A549 (cell line): ENCODE measurements at regions not wholly inside any gene's neighbourhood (a gene's known extent, or its start where the extent isn't known, plus 50 kb on each side); places are given as distances from the start of the nearest gene placed in this dataset.

Experiments
- ATAC-seq, 2 experiments: fragments of 200-7000 bp in 1 of 2; fragments of >200 bp in 1 of 2; cut with Nextera tagmentation in 1 of 2; cut with Tn5 transposase in 1 of 2; 3 replicates each; pipeline versions ENCODE4 v1.8.0 to v1.9.1; 2018 to 2020; ENCODE audit warnings: mild to moderate bottlenecking in 1 of 2, moderate library complexity in 1 of 2
- CTCF ChIA-PET: fragments of 300-600 bp; sonication (Branson Sonifier 250); formaldehyde crosslinking; extraction: SDS; loops from one replicate; lab custom pipeline; 2021; ENCODE audit warnings: antibody characterized with exemption, inconsistent platforms; lab: Yijun Ruan, JAX
- POLR2A ChIA-PET: fragments of 350-600 bp; formaldehyde crosslinking; extraction: SDS; loops from one replicate; lab custom pipeline; 2021; ENCODE audit warnings: antibody characterized with exemption, inconsistent platforms; lab: Yijun Ruan, JAX
- DNase-seq, 2 experiments: peaks; one replicate each; pipeline versions ENCODE4 v3.0.0 to v3.0.0-alpha.2; 2011 to 2016; ENCODE audit warnings: low read depth in 1 of 2, low spot score in 1 of 2
- FAIRE-seq: peaks from 2 replicates; lab custom pipeline; 2011; peaks lifted over from hg19 to GRCh38; lab: Jason Lieb, UNC
- H3K27ac ChIP-seq, 2 experiments: fragments of >200 bp; sonication (Bioruptor Twin); formaldehyde crosslinking; 3 replicates each; pipeline ENCODE4 v1.5.1; 2016 to 2017
- H3K4me1 ChIP-seq: fragments of >200 bp; sonication (Bioruptor Twin); formaldehyde crosslinking; 3 replicates; pipeline ENCODE4 v1.6.1; 2016
- H3K4me2 ChIP-seq: fragments of >200 bp; sonication (Bioruptor Twin); formaldehyde crosslinking; 3 replicates; pipeline ENCODE4 v1.6.1; 2016
- H3K4me3 ChIP-seq: fragments of >200 bp; sonication (Bioruptor Twin); formaldehyde crosslinking; 3 replicates; pipeline ENCODE4 v1.5.1; 2016
- H3K9me3 ChIP-seq: fragments of >200 bp; sonication (Bioruptor Twin); formaldehyde crosslinking; 3 replicates; pipeline ENCODE4 v1.6.1; 2016
- EHMT2 ChIP-seq: fragments of 200-600 bp; sonication (generic); IDR thresholded peaks from 2 replicates; pipeline ENCODE4 v1.6.1; 2016; ENCODE audit warnings: antibody characterized with exemption, low read depth, mild to moderate bottlenecking, moderate library complexity
- ELK1 ChIP-seq: fragments of 150-350 bp; IDR thresholded peaks from 2 replicates; pipeline ENCODE4 v1.6.1; 2014; ENCODE audit warnings: low read depth, mild to moderate bottlenecking, low read length
- ESRRA ChIP-seq: fragments of 150-350 bp; IDR thresholded peaks from 2 replicates; pipeline ENCODE4 v1.6.1; 2014; ENCODE audit warnings: mild to moderate bottlenecking, low read length, borderline replicate concordance
- FOSB ChIP-seq: fragments of 250-450 bp; sonication (Bioruptor Pico); IDR thresholded peaks from 2 replicates; pipeline ENCODE4 v1.5.0; 2020; ENCODE audit warnings: mild to moderate bottlenecking, moderate library complexity
- FOXS1 ChIP-seq: fragments of 250-450 bp; sonication (Bioruptor Pico); IDR thresholded peaks from 2 replicates; pipeline ENCODE4 v1.5.0; 2020; ENCODE audit warnings: mild to moderate bottlenecking, moderate library complexity
- GATA3 ChIP-seq: IDR thresholded peaks from 2 replicates; pipeline ENCODE4 v1.6.1; 2012; ENCODE audit warnings: borderline replicate concordance
- HDAC2 ChIP-seq: fragments of 200-600 bp; sonication (generic); IDR thresholded peaks from 2 replicates; pipeline ENCODE4 v1.6.1; 2016
- HOXB13 ChIP-seq: fragments of 250-450 bp; sonication (Bioruptor Pico); IDR thresholded peaks from 2 replicates; pipeline ENCODE4 v1.5.0; 2020; ENCODE audit warnings: low read depth, mild to moderate bottlenecking, moderate library complexity
- KDM5A ChIP-seq: fragments of 200-600 bp; sonication (generic); IDR thresholded peaks from 2 replicates; pipeline ENCODE4 v1.6.1; 2016; ENCODE audit warnings: antibody characterized with exemption, mild to moderate bottlenecking
- MAFK ChIP-seq: fragments of 450-650 bp; IDR thresholded peaks from 2 replicates; pipeline ENCODE4 v1.6.1; 2014; ENCODE audit not compliant: partially characterized antibody
- NR3C1 ChIP-seq: fragments of >200 bp; sonication (Bioruptor Twin); formaldehyde crosslinking; IDR thresholded peaks from 3 replicates; pipeline ENCODE4 v1.6.1; 2017
- POLR2AphosphoS2 ChIP-seq: conservative IDR thresholded peaks from 2 replicates; pipeline ENCODE4 v1.6.1; 2012; ENCODE audit warnings: low read length, improper control_type of control experiment, inconsistent platforms
- RAD21 ChIP-seq, 2 experiments: fragments of >200 bp in 1 of 2; sonication (Bioruptor Twin) in 1 of 2; formaldehyde crosslinking in 1 of 2; IDR thresholded peaks in 1 of 2; conservative IDR thresholded peaks in 1 of 2; 2 replicates in 1 of 2; 3 replicates in 1 of 2; pipeline ENCODE4 v1.6.1; 2012 to 2018; ENCODE audit warnings: inconsistent platforms in 1 of 2
- RNF2 ChIP-seq: fragments of 200-600 bp; sonication (generic); IDR thresholded peaks from 2 replicates; pipeline ENCODE4 v1.6.1; 2016; ENCODE audit warnings: low read depth, mild to moderate bottlenecking, antibody characterized with exemption, moderate library complexity, borderline replicate concordance
- TFCP2L1 ChIP-seq: fragments of 250-450 bp; sonication (Bioruptor Pico); IDR thresholded peaks from 2 replicates; pipeline ENCODE4 v1.5.0; 2021; ENCODE audit warnings: mild to moderate bottlenecking
- ZC3H11A ChIP-seq: fragments of 450-650 bp; IDR thresholded peaks from 2 replicates; pipeline ENCODE4 v1.6.1; 2014; ENCODE audit warnings: antibody characterized with exemption, mild to moderate bottlenecking
- ZNF302 ChIP-seq: fragments of 250-450 bp; sonication (Bioruptor Pico); IDR thresholded peaks from 2 replicates; pipeline ENCODE4 v1.9.0; 2021; ENCODE audit warnings: inconsistent platforms, mild to moderate bottlenecking, moderate library complexity
- ZSCAN20 ChIP-seq: fragments of 250-450 bp; sonication (Bioruptor Pico); IDR thresholded peaks from 2 replicates; pipeline ENCODE4 v1.8.0; 2022; ENCODE audit warnings: mild to moderate bottlenecking, moderate library complexity
- WGBS: methylation state at CpG from one replicate; pipeline ENCODE4 v1.1.6; 2017; ENCODE audit errors: missing lambda C conversion rate; 5-methylcytosine and 5-hydroxymethylcytosine counted together
- TF ChIP-seq, protein P1 (sequence below): fragments of 200-600 bp; sonication (generic); IDR thresholded peaks from 2 replicates; pipeline ENCODE4 v1.6.1; 2016; ENCODE audit warnings: antibody characterized with exemption, mild to moderate bottlenecking, moderate library complexity

GRCh38 chr1:191026828-191027227 lies 549.2 kb upstream of the BRINP3 start:
- ChIA-PET CTCF (no interaction called here), POLR2A (no interaction called here)
- no peaks in the 10 kb centered on the region for H3K4me1 ChIP-seq
- no peak overlapping the region for H3K4me3 ChIP-seq
- no peak for DNase-seq
- H3K4me2 ChIP-seq = no peak overlapping the region
- no peak for ATAC-seq
- no peak overlapping the region for H3K27ac ChIP-seq
- FAIRE-seq = no peak
- 15% methylated on average over 5 of the region's 5 CpGs for WGBS
- H3K9me3 ChIP-seq = 0 out of 3 replicates have a peak, but pooled peaks cover 5% of the 10 kb centered on the region
- TF ChIP-seq NR3C1 (no peak), HOXB13 (CRISPR knock-in tag) (no peak), RAD21 (conservative IDR thresholded peaks at IDR 0.05 in 1 of 2, IDR thresholded peaks at IDR 0.05 in 1 of 2) (no peak), TFCP2L1 (CRISPR knock-in tag) (no peak), FOXS1 (CRISPR knock-in tag) (no peak)
- TF ChIP-seq, all 56 proteins: peak for 0

DNA sequence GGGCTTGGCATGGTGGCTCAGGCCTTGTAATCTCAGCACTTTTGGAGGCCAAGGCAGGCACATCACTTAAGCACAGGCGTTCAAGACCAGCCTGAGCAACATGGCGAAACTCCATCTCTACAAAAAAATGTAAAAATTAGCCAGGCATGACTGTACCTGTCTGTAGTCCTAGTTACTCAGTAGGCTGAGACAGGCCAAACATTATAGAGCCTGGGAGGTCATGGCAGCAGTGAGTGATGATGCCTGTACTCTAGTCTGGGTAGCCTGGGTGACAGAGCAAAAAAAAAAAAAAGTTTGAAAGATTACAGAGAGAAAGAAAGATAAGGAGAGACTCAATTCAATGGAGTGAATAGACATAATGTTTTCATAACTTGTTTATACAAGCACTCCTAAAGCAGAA lies 556.5 kb upstream of the BRINP3 start:
- no peak for FAIRE-seq
- no peak for DNase-seq
- Histone ChIP-seq H3K27ac (no peak overlapping the region), H3K9me3 (no peaks in the 10 kb centered on the region), H3K4me2 (no peak overlapping the region), H3K4me3 (no peak overlapping the region), H3K4me1 (no peaks in the 10 kb centered on the region)
- CTCF ChIA-PET = no interaction called here
- POLR2A ChIA-PET = no interaction called here
- TF ChIP-seq GATA3 (no peak), ESRRA (no peak), ELK1 (no peak), RAD21 (conservative IDR thresholded peaks at IDR 0.05 in 1 of 2, IDR thresholded peaks at IDR 0.05 in 1 of 2) (no peak), MAFK (no peak), FOXS1 (CRISPR knock-in tag) (no peak), POLR2AphosphoS2 (no peak), HDAC2 (no peak), ZNF302 (CRISPR knock-in tag) (no peak)
- TF ChIP-seq, protein P1, sequence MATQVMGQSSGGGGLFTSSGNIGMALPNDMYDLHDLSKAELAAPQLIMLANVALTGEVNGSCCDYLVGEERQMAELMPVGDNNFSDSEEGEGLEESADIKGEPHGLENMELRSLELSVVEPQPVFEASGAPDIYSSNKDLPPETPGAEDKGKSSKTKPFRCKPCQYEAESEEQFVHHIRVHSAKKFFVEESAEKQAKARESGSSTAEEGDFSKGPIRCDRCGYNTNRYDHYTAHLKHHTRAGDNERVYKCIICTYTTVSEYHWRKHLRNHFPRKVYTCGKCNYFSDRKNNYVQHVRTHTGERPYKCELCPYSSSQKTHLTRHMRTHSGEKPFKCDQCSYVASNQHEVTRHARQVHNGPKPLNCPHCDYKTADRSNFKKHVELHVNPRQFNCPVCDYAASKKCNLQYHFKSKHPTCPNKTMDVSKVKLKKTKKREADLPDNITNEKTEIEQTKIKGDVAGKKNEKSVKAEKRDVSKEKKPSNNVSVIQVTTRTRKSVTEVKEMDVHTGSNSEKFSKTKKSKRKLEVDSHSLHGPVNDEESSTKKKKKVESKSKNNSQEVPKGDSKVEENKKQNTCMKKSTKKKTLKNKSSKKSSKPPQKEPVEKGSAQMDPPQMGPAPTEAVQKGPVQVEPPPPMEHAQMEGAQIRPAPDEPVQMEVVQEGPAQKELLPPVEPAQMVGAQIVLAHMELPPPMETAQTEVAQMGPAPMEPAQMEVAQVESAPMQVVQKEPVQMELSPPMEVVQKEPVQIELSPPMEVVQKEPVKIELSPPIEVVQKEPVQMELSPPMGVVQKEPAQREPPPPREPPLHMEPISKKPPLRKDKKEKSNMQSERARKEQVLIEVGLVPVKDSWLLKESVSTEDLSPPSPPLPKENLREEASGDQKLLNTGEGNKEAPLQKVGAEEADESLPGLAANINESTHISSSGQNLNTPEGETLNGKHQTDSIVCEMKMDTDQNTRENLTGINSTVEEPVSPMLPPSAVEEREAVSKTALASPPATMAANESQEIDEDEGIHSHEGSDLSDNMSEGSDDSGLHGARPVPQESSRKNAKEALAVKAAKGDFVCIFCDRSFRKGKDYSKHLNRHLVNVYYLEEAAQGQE = no peak
- no peak for ATAC-seq
- WGBS = 37% methylated on average over 2 of the region's 2 CpGs

DNA sequence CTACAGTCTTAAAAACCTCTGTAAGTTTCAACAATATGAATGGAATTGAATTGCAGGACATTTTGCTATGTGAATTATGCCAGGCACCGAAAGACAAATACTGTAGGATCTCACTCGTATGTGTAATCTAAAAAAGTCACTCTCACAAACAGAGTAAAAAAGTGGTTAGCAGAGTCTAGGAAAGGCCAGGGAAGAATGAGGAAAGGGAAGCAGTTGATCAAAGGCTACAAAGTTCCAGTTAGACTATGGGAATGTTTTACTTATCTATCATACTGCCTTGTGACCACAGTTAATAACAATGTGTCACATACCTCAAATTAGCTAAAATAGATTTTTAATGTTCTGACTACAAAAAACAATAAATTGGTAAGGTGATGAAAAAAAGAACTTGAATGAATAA lies 565.4 kb upstream of the BRINP3 start:
- CTCF ChIA-PET = no interaction called here
- TF ChIP-seq NR3C1 (no peak), MAFK (no peak), EHMT2 (no peak), ZSCAN20 (CRISPR knock-in tag) (no peak), FOSB (CRISPR knock-in tag) (no peak), ZC3H11A (no peak), KDM5A (no peak), RNF2 (no peak)
- TF ChIP-seq, all 56 proteins: peak for 0
- POLR2A ChIA-PET = no interaction called here
- Histone ChIP-seq H3K4me2 (no peak overlapping the region), H3K27ac (no peak overlapping the region), H3K4me3 (no peak overlapping the region), H3K4me1 (no peaks in the 10 kb centered on the region), H3K9me3 (no peaks in the 10 kb centered on the region)
- no peak for FAIRE-seq
- DNase-seq = no peak
- no peak for ATAC-seq
- WGBS = 38% methylated on average over 2 of the region's 2 CpGs
